Keratinocyte (primary cell): ENCODE measurements at regions not wholly inside any gene's neighbourhood (a gene's known extent, or its start where the extent isn't known, plus 50 kb on each side); places are given as distances from the start of the nearest gene placed in this dataset.

Experiments used
- EZH2 ChIP-seq: IDR thresholded peaks from one replicate; pipeline ENCODE4 v1.6.1; 2012; ENCODE audit warnings: inconsistent platforms, mild to moderate bottlenecking, low read length, moderate library complexity
- TF ChIP-seq, protein P1 (sequence below), 3 experiments: IDR thresholded peaks in 1 of 3; conservative IDR thresholded peaks in 1 of 3; optimal IDR thresholded peaks in 1 of 3; 2 replicates in 2 of 3; 3 replicates in 1 of 3; pipeline versions ENCODE3 to v1.5.1; 2011; ENCODE audit warnings: low read length in 3 of 3, mild to moderate bottlenecking in 3 of 3, moderate library complexity in 2 of 3, control low read depth in 1 of 3, inconsistent platforms in 1 of 3; ENCODE audit not compliant: insufficient read depth in 2 of 3; ENCODE audit errors: extremely low read depth in 1 of 3

DNA sequence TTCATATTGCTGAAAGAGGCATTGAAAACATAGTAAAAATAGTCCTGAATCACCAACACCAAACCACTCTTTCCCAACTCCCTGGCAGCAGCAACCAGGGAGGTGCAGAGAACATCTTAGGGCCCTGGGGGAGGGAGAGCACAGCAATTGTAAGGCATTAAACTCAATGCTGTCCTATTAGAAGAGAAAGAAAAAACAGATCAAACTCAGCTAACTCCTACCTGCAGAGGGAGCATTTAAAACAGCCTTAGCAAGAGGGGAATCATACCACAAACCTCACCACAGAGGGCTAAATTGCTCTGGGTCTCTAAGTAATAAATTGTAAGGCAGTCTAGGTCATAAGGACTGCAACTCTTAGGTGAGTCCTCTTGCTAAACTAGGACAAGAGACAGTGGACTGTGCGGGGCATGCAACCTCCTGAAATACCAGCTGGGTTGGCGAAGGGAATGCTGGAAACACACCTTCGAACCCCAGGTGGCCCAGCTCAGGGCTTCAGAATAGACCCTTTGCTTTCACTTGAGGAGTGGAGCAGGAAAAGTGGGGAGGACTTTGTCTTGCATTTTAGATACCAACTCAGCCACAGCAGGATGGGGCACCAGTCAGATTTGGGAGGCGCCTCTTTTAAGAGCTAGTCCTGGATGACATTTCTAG lies 697.1 kb upstream of the FAT3 start:
- TF ChIP-seq, protein P1, sequence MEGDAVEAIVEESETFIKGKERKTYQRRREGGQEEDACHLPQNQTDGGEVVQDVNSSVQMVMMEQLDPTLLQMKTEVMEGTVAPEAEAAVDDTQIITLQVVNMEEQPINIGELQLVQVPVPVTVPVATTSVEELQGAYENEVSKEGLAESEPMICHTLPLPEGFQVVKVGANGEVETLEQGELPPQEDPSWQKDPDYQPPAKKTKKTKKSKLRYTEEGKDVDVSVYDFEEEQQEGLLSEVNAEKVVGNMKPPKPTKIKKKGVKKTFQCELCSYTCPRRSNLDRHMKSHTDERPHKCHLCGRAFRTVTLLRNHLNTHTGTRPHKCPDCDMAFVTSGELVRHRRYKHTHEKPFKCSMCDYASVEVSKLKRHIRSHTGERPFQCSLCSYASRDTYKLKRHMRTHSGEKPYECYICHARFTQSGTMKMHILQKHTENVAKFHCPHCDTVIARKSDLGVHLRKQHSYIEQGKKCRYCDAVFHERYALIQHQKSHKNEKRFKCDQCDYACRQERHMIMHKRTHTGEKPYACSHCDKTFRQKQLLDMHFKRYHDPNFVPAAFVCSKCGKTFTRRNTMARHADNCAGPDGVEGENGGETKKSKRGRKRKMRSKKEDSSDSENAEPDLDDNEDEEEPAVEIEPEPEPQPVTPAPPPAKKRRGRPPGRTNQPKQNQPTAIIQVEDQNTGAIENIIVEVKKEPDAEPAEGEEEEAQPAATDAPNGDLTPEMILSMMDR (optimal IDR thresholded peaks at IDR 0.05 in 1 of 3, IDR thresholded peaks at IDR 0.05 in 1 of 3, conservative IDR thresholded peaks at IDR 0.05 in 1 of 3; ENCODE audit: extremely low read depth in 1 of 3, insufficient read depth in 2 of 3, low read length in 3 of 3): no peak
- no peak for TF ChIP-seq EZH2
